HL-60 (cell line): ENCODE measurements at regions not wholly inside any gene's neighbourhood (a gene's known extent, or its start where the extent isn't known, plus 50 kb on each side); places are given as distances from the start of the nearest gene placed in this dataset.

Experiments used
- DNase-seq, 2 experiments: peaks; one replicate each; pipeline ENCODE4 v3.0.0-alpha.2; 2010 to 2020; ENCODE audit warnings: low read depth in 1 of 2, low spot score in 1 of 2
- H3K27ac ChIP-seq: fragments of 250-450 bp; sonication (Bioruptor Pico); replicated peaks from 2 replicates; pipeline ENCODE4 v1.5.1; 2020; ENCODE audit warnings: mild to moderate bottlenecking, moderate library complexity
- H3K27me3 ChIP-seq: fragments of 250-450 bp; sonication (Bioruptor Pico); 2 replicates; pipeline ENCODE4 v1.5.1; 2021; ENCODE audit warnings: mild to moderate bottlenecking, moderate library complexity; ENCODE audit not compliant: insufficient read depth, poor library complexity, severe bottlenecking
- H3K4me3 ChIP-seq: replicated peaks from 2 replicates; pipeline ENCODE4 v1.5.1; 2011; ENCODE audit warnings: mild to moderate bottlenecking, control low read depth, low read length; ENCODE audit not compliant: insufficient read depth
- CTCF ChIP-seq: IDR thresholded peaks from one replicate; pipeline ENCODE4 v1.5.1; 2011; ENCODE audit warnings: low read length, control low read depth, inconsistent platforms; ENCODE audit not compliant: insufficient read depth
- GABPA ChIP-seq: IDR thresholded peaks from 2 replicates; pipeline ENCODE4 v1.6.1; 2012; ENCODE audit warnings: low read depth
- POLR2AphosphoS5 ChIP-seq: IDR thresholded peaks from 2 replicates; pipeline ENCODE4 v1.6.1; 2012; ENCODE audit warnings: low read depth
- REST ChIP-seq: IDR thresholded peaks from 2 replicates; pipeline ENCODE4 v1.6.1; 2012; ENCODE audit warnings: low read depth; ENCODE audit not compliant: insufficient replicate concordance
- SPI1 ChIP-seq: IDR thresholded peaks from 2 replicates; pipeline ENCODE4 v1.6.1; 2012; ENCODE audit warnings: low read depth, mild to moderate bottlenecking, borderline replicate concordance

- no peak overlapping the region for H3K27ac ChIP-seq
- TF ChIP-seq SPI1 (no peak), CTCF (no peak), GABPA (no peak), POLR2AphosphoS5 (no peak), REST (no peak)
- no peak for DNase-seq
- no peaks in the 10 kb centered on the region for H3K27me3 ChIP-seq
- no peak overlapping the region for H3K4me3 ChIP-seq
These were observed 211.2 kb downstream of the TFAP2A start for GRCh38 chr6:10203651-10204050.

- H3K27me3 ChIP-seq = no peaks in the 10 kb centered on the region
- no peak for TF ChIP-seq REST
- no peak for TF ChIP-seq GABPA
- TF ChIP-seq CTCF = no peak
- TF ChIP-seq SPI1 = no peak
- TF ChIP-seq POLR2AphosphoS5 = no peak
- no peak overlapping the region for H3K4me3 ChIP-seq
- DNase-seq = no peak
- no peak overlapping the region for H3K27ac ChIP-seq
These were observed 212.3 kb downstream of the TFAP2A start for GRCh38 chr6:10202581-10202980.

GRCh38 chr6:10201606-10202510 lies 213.0 kb downstream of the TFAP2A start:
- Histone ChIP-seq H3K27me3 (no peaks in the 10 kb centered on the region), H3K27ac (no peak overlapping the region), H3K4me3 (no peak overlapping the region)
- DNase-seq = no peak
- TF ChIP-seq SPI1 (no peak), REST (no peak), CTCF (no peak), POLR2AphosphoS5 (no peak), GABPA (no peak)
